ENCODE measurements at regions not wholly inside any gene's neighbourhood (a gene's known extent, or its start where the extent isn't known, plus 50 kb on each side); places are given as distances from the start of the nearest gene placed in this dataset.

GRCh38 chrX:8323356-8323755 is 141.3 kb upstream of the VCX3B start:
- no peaks in the 10 kb centered on the region for H3K4me1 Mint-ChIP-seq (ENCODE audit: low read depth)
- H3K36me3 Mint-ChIP-seq (ENCODE audit: low read depth), result no peaks in the 10 kb centered on the region
- DNase-seq (ENCODE audit: low spot score), result no peak
- no peak overlapping the region for H3K27ac Mint-ChIP-seq (ENCODE audit: unreplicated experiment)
- TF ChIP-seq CTCF (IDR thresholded peaks at IDR 0.05), result no peak
- H3K27me3 Mint-ChIP-seq (ENCODE audit: low read depth), result no peaks in the 10 kb centered on the region
- H3K4me3 Mint-ChIP-seq (ENCODE audit: unreplicated experiment), result no peak overlapping the region
- H3K9me3 Mint-ChIP-seq (ENCODE audit: low read depth), result peaks cover 16% of the 10 kb centered on the region

DNA sequence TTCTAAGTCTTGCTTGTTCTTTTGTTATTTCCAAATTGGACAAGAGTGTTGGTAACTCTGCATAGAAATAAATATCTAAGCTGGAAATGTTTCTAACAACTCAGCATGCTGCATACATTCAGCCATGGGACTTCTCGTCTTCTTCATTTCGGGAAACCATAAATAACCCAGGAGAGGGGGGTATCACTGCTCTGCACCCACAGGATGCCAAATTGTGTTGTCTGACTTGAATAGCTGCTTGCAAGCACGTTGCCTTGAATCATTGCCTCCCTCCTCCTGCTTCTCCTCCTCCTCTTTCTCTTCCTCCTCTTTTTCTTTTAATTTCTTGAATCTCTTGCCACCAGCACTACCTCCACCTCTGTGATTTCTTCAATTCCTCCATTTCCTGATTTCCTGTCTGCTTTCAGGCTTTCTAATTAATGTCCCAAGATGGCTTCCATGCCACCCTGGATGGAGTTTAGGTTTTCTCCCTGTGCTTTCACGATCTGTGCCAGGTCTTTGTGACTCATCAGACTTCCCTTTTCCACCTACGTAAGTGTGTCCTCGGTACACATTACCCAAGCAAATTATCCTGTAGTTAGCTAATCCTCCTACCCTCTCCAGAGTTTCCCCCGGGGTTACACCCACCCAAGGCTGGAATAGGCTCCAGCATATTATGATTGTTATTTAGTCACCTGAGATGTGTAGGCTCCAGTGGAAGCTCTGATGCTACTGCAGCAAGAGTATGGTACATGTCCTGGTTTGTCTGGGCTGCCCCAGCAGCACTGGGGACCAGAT is 122.6 kb upstream of the VCX3B start:
- Mint-ChIP-seq H3K27me3 (ENCODE audit: low read depth) (no peaks in the 10 kb centered on the region), H3K27ac (ENCODE audit: unreplicated experiment) (no peak overlapping the region)
- no peak for DNase-seq (ENCODE audit: low spot score)

DNA sequence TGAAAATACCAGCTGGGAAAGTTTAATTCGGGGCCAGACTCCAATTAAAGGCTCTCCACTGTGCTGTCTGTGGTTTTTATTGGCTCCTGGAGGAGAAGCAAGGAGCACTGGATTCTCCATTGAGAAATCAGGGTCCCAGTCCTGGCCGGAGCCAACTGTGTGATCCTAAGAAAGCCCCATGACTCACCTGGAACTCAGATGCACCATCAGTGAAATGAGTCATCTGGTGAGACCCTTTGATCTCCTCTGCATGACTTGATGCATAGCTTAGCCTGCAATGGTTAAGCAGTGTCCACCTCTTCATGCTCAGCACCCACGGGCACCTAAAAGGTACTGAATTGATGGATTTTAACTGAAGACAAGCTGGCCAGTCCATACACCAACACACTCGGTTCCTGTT is 119.2 kb upstream of the VCX3B start:
- Mint-ChIP-seq H3K9me3 (ENCODE audit: low read depth) (peaks cover 26% of the 10 kb centered on the region), H3K36me3 (ENCODE audit: low read depth) (no peaks in the 10 kb centered on the region), H3K27ac (ENCODE audit: unreplicated experiment) (no peak overlapping the region), H3K4me3 (ENCODE audit: unreplicated experiment) (no peak overlapping the region), H3K4me1 (ENCODE audit: low read depth) (no peaks in the 10 kb centered on the region), H3K27me3 (ENCODE audit: low read depth) (no peaks in the 10 kb centered on the region)
- no peak for DNase-seq (ENCODE audit: low spot score)
- TF ChIP-seq CTCF (IDR thresholded peaks at IDR 0.05), result no peak

More for the DNA sequence above, 122.6 kb upstream of the VCX3B start:
- TF ChIP-seq CTCF (IDR thresholded peaks at IDR 0.05), result no peak
- Mint-ChIP-seq H3K36me3 (ENCODE audit: low read depth) (no peaks in the 10 kb centered on the region), H3K4me1 (ENCODE audit: low read depth) (no peaks in the 10 kb centered on the region), H3K4me3 (ENCODE audit: unreplicated experiment) (no peak overlapping the region), H3K9me3 (ENCODE audit: low read depth) (peaks cover 30% of the 10 kb centered on the region)

DNA sequence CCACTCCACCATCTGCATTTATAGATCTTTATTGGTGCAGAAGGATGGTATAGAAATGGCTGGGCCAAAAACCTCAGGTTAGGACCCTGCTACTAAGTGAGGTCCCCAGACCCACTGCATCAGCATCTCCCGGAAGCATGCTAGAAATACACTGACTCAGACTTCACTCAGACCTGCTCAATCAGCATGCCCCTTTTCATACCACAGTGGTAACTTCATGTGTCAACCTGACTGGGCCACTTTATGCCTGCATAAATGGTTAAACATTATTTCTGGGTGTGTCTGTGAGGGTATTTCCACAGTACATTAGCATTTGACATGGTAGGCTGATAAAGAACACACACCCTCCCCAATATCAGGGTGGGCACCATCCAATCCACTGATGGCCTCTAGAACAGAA is 118.6 kb upstream of the VCX3B start:
- Mint-ChIP-seq H3K9me3 (ENCODE audit: low read depth) (peaks cover 26% of the 10 kb centered on the region), H3K27ac (ENCODE audit: unreplicated experiment) (no peak overlapping the region), H3K36me3 (ENCODE audit: low read depth) (no peaks in the 10 kb centered on the region), H3K4me1 (ENCODE audit: low read depth) (no peaks in the 10 kb centered on the region), H3K27me3 (ENCODE audit: low read depth) (no peaks in the 10 kb centered on the region), H3K4me3 (ENCODE audit: unreplicated experiment) (no peak overlapping the region)
- no peak for DNase-seq (ENCODE audit: low spot score)
- TF ChIP-seq CTCF (IDR thresholded peaks at IDR 0.05), result no peak

DNA sequence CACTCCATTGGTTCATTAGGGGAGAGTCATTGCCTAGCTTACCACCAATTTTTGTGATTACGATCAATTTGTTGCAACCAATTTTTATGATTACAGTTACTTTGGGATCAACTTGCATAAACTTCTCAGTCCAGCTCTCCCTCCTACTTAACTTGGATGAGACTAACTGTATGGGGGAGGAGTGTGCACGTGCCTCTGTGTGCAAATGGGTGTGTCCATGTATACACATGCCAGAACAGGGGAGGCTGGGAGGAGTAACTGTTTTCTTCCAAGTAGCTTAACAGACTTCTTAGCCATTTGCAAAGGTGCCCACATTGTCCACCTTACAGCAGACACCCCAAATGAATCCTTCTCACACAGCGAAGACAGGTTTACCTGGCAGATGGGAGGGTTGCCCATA is 117.7 kb upstream of the VCX3B start:
- Mint-ChIP-seq H3K36me3 (ENCODE audit: low read depth) (no peaks in the 10 kb centered on the region), H3K4me3 (ENCODE audit: unreplicated experiment) (no peak overlapping the region), H3K27ac (ENCODE audit: unreplicated experiment) (no peak overlapping the region), H3K4me1 (ENCODE audit: low read depth) (no peaks in the 10 kb centered on the region), H3K9me3 (ENCODE audit: low read depth) (peaks cover 32% of the 10 kb centered on the region), H3K27me3 (ENCODE audit: low read depth) (no peaks in the 10 kb centered on the region)
- no peak for DNase-seq (ENCODE audit: low spot score)
- TF ChIP-seq CTCF (IDR thresholded peaks at IDR 0.05), result no peak

All from chondrocyte (in vitro differentiated cells).